Transverse colon (tissue), 4 donors: ENCODE measurements at regions not wholly inside any gene's neighbourhood (a gene's known extent, or its start where the extent isn't known, plus 50 kb on each side); places are given as distances from the start of the nearest gene placed in this dataset.

Experiments used
- CTCF ChIP-seq, 5 experiments: fragments of 200-600 bp in 3 of 5; fragments of 450-650 bp in 2 of 5; sonication (generic) in 3 of 5; IDR thresholded peaks; 1 replicate in 2 of 5; 2 replicates in 3 of 5; pipeline ENCODE4 v1.5.1; 2016 to 2017; ENCODE audit warnings: antibody characterized with exemption in 5 of 5, inconsistent platforms in 3 of 5, mild to moderate bottlenecking in 2 of 5, moderate library complexity in 1 of 5
- EP300 ChIP-seq: sonication (generic); formaldehyde crosslinking; IDR thresholded peaks from one replicate; pipeline ENCODE4 v1.6.1; 2017; ENCODE audit warnings: antibody characterized with exemption, low read depth
- POLR2A ChIP-seq: fragments of 450-650 bp; IDR thresholded peaks from one replicate; pipeline ENCODE4 v1.6.1; 2016; ENCODE audit warnings: antibody characterized with exemption, mild to moderate bottlenecking, moderate library complexity
- POLR2AphosphoS5 ChIP-seq, 3 donors: sonication (generic); formaldehyde crosslinking; IDR thresholded peaks; one replicate each; pipeline ENCODE4 v1.6.1; 2016; ENCODE audit warnings: antibody characterized with exemption in 3 of 3

- no peak for TF ChIP-seq EP300
- TF ChIP-seq POLR2AphosphoS5 (IDR thresholded peaks at IDR 0.05): no peak
- no peak for TF ChIP-seq CTCF (IDR thresholded peaks at IDR 0.05)
- TF ChIP-seq POLR2A: no peak
Observed at GRCh38 chr3:124292329-124292728, 300.4 kb upstream of the ROPN1 start.
